ENCODE measurements at regions not wholly inside any gene's neighbourhood (a gene's known extent, or its start where the extent isn't known, plus 50 kb on each side); places are given as distances from the start of the nearest gene placed in this dataset.

DNA sequence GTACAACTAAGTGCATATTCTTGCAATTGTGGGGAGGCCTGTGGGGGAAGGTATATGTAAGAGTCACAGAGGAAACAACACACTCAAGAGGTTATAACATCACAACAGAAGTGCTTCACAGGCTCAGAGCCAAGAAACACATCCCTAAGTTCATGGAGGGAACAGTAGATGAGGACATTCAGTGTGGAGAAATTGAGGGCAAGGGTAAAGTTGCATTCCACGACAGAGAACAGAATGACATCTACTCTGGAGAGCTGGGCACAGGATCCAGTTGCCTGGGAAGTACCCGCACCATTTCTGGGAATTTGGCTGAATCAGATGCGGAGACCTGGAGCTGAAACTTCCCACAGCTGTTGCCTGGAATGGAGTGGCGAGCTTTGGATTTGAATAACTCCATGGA, 197.2 kb downstream of the NXNL2 start:
- Histone ChIP-seq H3K9me3 (no peaks in the 10 kb centered on the region), H3K27ac (peak overlapping the region; percentile 27 to 53)
- TF ChIP-seq, protein P1, sequence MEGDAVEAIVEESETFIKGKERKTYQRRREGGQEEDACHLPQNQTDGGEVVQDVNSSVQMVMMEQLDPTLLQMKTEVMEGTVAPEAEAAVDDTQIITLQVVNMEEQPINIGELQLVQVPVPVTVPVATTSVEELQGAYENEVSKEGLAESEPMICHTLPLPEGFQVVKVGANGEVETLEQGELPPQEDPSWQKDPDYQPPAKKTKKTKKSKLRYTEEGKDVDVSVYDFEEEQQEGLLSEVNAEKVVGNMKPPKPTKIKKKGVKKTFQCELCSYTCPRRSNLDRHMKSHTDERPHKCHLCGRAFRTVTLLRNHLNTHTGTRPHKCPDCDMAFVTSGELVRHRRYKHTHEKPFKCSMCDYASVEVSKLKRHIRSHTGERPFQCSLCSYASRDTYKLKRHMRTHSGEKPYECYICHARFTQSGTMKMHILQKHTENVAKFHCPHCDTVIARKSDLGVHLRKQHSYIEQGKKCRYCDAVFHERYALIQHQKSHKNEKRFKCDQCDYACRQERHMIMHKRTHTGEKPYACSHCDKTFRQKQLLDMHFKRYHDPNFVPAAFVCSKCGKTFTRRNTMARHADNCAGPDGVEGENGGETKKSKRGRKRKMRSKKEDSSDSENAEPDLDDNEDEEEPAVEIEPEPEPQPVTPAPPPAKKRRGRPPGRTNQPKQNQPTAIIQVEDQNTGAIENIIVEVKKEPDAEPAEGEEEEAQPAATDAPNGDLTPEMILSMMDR (IDR thresholded peaks at IDR 0.05) = no peak

DNA sequence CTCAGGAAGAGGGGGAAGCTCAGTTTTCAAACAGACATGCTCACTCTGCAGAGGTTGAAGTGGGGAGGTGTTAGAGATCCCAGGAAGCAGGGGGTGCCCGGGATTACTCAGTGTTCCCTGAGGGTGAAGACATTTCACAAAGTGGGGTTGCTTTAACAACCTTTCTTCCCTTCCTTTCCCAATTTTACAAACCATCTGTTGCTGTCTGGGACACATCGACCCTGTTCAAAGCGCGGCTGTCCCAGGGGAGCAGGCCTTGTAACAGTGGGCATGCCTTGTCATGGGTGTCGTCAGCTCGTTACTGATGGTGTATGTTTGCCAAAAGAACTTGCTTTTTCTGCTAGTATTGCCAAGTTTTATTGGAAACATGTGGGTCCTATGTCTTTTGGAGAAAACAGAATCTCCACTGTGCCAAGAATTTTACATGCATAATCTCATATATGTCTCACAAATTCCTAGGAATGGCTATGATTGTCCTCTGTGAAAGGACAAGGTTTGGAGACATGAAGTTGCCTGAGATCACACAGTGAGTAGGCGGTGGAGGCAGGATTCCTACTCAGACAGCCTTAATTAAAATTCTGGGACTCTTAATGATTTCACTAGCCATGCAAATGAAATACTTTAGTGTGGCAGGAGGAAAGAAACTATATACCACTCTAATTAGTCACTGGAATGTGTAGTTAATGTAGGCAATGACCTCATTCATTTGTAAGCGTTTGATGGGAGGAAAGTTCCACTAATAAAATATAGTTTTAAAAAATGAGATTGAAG, 198.9 kb downstream of the NXNL2 start:
- TF ChIP-seq, protein P1 (IDR thresholded peaks at IDR 0.05) = no peak
- no peaks in the 10 kb centered on the region for H3K9me3 ChIP-seq
- peaks cover 0 to 25% of the 10 kb centered on the region in 2 donors for H3K4me1 ChIP-seq
- H3K27ac ChIP-seq = peak overlapping the region in 1 of 2 donors; percentile 17
- no peak overlapping the region for H3K4me3 ChIP-seq
- no peaks in the 10 kb centered on the region for H3K36me3 ChIP-seq
- no peaks in the 10 kb centered on the region for H3K27me3 ChIP-seq
- peak; percentile 83 for DNase-seq (ENCODE audit: low spot score)

More for the DNA sequence above, 197.2 kb downstream of the NXNL2 start:
- no peak for DNase-seq (ENCODE audit: low spot score)
- no peak overlapping the region for H3K4me3 ChIP-seq
- H3K27me3 ChIP-seq = no peaks in the 10 kb centered on the region
- peaks cover 0 to 25% of the 10 kb centered on the region in 2 donors for H3K4me1 ChIP-seq
- H3K36me3 ChIP-seq = no peaks in the 10 kb centered on the region

DNA sequence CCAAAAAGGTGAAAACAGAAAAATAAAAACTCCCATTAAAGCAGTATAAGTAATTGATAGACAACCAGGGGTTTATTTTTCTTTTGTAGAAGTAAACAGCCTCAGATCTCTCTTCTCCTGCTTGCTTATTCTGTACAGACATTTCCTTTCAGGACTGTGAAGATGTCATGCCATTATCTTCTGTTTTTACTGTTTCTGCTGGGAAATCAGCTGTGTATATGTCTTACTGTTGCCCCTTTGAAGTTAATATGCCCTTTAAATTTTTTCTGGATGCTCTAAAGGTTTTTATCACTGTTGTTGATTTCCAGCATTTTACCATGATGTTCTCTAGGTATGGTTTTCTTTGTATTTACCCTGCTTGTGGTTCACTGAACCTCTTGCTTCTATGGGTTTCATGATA, 199.5 kb downstream of the NXNL2 start:
- no peak for DNase-seq (ENCODE audit: low spot score)
- Histone ChIP-seq H3K27ac (peak overlapping the region in 1 of 2 donors; percentile 17), H3K36me3 (no peaks in the 10 kb centered on the region), H3K4me3 (no peak overlapping the region), H3K27me3 (no peaks in the 10 kb centered on the region), H3K4me1 (peaks cover 0 to 25% of the 10 kb centered on the region in 2 donors), H3K9me3 (no peaks in the 10 kb centered on the region)
- TF ChIP-seq, protein P1 (IDR thresholded peaks at IDR 0.05) = no peak

DNA sequence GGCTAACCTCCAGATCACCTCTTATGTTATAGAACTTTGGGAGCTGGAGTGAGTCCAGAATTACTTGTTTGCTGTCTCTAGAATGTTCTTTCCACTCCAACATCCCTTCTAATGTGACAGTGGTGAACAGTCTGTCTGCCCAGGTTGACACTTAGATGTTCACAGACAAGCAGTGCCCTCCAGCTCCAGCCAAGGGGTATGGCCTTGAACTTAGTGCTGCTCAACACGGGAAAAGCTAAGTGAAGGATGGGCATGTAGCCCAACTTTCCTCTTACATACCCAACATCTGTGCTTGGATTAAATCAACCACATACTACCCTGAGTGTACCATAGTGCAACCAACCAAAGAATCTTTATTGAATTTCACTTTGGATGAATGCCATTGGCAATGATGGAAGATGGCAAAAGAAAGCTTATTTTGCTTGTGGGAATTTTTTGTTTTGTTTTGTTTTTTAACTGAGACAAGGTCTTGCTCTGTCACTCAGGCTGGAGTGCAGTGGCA, 201.2 kb downstream of the NXNL2 start:
- Histone ChIP-seq H3K9me3 (no peaks in the 10 kb centered on the region), H3K27me3 (no peaks in the 10 kb centered on the region), H3K4me3 (no peak overlapping the region), H3K4me1 (peaks cover 0 to 25% of the 10 kb centered on the region in 2 donors), H3K36me3 (no peaks in the 10 kb centered on the region), H3K27ac (no peak overlapping the region)
- DNase-seq (ENCODE audit: low spot score) = no peak
- TF ChIP-seq, protein P1 (IDR thresholded peaks at IDR 0.05) = no peak

DNA sequence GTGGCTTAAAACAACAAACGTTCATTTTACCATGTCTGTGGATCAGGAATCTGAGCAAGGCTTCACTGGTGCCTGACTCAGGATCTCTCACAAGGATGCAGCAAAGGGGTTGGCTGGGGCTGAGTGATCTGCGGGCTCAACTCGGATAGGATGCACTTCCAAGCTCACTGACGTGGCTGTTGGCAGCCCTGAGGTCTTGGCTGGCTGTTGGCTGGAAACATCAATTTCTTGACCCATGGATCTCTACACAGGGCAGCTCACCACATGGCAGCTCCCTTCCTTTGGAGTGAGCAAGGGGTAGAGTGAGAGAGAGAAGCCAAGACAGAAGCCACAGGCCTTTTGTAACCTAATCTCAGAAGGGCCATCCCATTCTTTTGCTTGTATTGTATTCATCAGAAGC, 202.1 kb downstream of the NXNL2 start:
- Histone ChIP-seq H3K27me3 (no peaks in the 10 kb centered on the region), H3K36me3 (no peaks in the 10 kb centered on the region), H3K4me3 (no peak overlapping the region), H3K27ac (no peak overlapping the region), H3K9me3 (peaks cover 0 to 4% of the 10 kb centered on the region in 2 donors), H3K4me1 (peaks cover 0 to 20% of the 10 kb centered on the region in 2 donors)
- TF ChIP-seq, protein P1 (IDR thresholded peaks at IDR 0.05) = no peak
- no peak for DNase-seq (ENCODE audit: low spot score)
